NT2/D1 (cell line): ENCODE measurements at regions not wholly inside any gene's neighbourhood (a gene's known extent, or its start where the extent isn't known, plus 50 kb on each side); places are given as distances from the start of the nearest gene placed in this dataset.

ENCODE experiments used
- DNase-seq: peaks from one replicate; pipeline ENCODE4 v3.0.0-alpha.2; 2011; ENCODE audit warnings: low read depth, low spot score
- H3K27me3 ChIP-seq: 2 replicates; pipeline ENCODE4 v1.6.0; 2011; ENCODE audit warnings: mild to moderate bottlenecking; ENCODE audit not compliant: insufficient read length, insufficient read depth
- H3K36me3 ChIP-seq: 2 replicates; pipeline ENCODE4 v1.6.1; 2011; ENCODE audit warnings: mild to moderate bottlenecking, low read length, mixed read lengths; ENCODE audit not compliant: insufficient read depth, insufficient read length
- H3K4me1 ChIP-seq: 2 replicates; pipeline ENCODE4 v1.5.1; 2011; ENCODE audit not compliant: insufficient read depth, insufficient read length
- H3K4me3 ChIP-seq: 2 replicates; pipeline ENCODE4 v1.5.1; 2011; ENCODE audit warnings: low read depth; ENCODE audit not compliant: insufficient read length
- H3K9ac ChIP-seq: 2 replicates; pipeline ENCODE4 v1.6.0; 2011; ENCODE audit warnings: low read depth; ENCODE audit not compliant: insufficient read length
- H3K9me3 ChIP-seq: 2 replicates; pipeline ENCODE4 v1.5.1; 2011; ENCODE audit warnings: mild to moderate bottlenecking, low read length; ENCODE audit not compliant: insufficient read depth
- SUZ12 ChIP-seq: IDR thresholded peaks from 2 replicates; pipeline ENCODE4 v1.6.1; 2011; ENCODE audit not compliant: insufficient read length, insufficient read depth; ENCODE audit errors: extremely low read depth
- YY1 ChIP-seq: IDR thresholded peaks from 2 replicates; pipeline ENCODE4 v1.6.1; 2011; ENCODE audit not compliant: insufficient read length, insufficient read depth
- ZNF274 ChIP-seq: IDR thresholded peaks from 2 replicates; pipeline ENCODE4 v1.6.1; 2011; ENCODE audit warnings: mild to moderate bottlenecking, low read depth, low read length

DNA sequence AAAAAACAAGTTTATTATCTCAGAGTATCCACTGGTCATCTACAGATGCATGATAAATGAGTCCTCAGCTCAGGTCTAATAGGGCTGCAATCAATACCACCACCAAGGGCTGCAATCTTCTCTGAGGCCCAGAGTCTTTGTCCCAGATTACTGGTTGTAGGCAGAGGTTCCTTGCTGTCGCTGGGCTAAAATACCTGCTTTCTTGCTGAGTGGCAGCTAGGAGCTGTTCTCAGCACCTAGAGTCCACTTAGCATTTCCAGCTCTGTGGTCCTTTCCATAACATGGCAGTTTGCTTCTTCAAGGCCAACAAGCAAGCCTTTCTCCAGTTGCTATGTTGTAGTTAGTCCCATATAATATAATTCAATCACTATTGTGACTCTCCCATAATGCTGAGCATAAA, 351.3 kb downstream of the SLITRK1 start:
- no peaks in the 10 kb centered on the region for H3K36me3 ChIP-seq
- DNase-seq, result no peak
- H3K4me1 ChIP-seq, result no peaks in the 10 kb centered on the region
- no peaks in the 10 kb centered on the region for H3K27me3 ChIP-seq
- TF ChIP-seq ZNF274 (no peak), YY1 (no peak), SUZ12 (no peak)
- no peaks in the 10 kb centered on the region for H3K9me3 ChIP-seq
- no peak overlapping the region for H3K4me3 ChIP-seq
- no peak overlapping the region for H3K9ac ChIP-seq

DNA sequence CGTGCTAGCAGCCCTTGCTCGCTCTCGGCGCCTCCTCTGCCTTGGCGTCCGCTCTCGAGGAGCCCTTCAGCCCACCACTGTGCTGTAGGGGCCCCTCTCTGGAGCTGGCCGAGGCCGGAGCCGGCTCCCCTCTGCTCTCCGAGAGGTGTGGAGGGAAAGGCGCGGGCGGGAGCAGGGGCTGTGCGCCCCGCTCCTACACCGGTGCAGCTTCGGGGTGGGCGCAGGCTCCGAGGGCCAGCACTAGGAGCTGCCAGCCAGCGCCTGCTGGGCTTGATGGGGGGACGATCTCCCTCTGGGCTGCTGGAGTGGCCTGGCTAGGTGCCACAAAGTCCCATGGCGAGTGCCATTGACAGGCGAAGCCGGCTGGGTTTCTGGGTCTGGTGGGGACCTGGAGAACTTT, 365.5 kb downstream of the SLITRK1 start:
- TF ChIP-seq ZNF274 (no peak), SUZ12 (no peak), YY1 (no peak)
- Histone ChIP-seq H3K4me1 (no peaks in the 10 kb centered on the region), H3K27me3 (no peaks in the 10 kb centered on the region)

DNA sequence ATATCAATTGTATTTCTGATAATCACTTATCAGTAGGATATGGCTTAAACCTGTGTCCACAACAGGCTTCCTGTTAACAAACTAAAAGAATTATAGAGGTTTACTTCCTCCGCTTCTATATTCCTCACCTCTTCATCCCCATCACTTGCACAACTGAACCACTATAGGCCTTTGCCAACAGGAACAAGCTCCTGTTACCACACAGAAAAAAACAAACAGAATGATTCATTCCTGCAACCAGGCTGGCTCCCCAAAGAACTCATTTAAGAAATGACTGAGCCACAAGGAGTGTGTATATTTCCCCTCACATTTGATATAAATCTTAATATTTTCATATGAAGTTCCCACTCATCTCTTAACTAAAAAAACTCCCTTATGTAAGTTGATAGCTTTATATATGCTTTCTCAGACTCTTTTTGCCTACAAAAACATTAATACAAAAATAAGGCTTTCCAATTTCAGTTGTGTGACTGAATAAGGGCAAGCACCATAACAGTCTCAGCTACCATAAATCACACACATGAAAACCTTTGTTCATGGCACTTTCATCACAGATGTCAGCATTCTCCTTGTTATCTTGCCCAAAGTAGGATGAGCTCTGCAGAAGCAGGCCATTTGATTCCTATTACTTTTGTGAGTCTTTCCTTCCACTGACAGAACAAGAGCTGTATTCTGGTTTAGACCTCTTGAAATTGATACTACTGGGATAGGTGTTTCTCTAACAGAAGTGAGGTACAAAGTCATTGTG, 366.8 kb downstream of the SLITRK1 start:
- Histone ChIP-seq H3K27me3 (no peaks in the 10 kb centered on the region), H3K4me1 (no peaks in the 10 kb centered on the region), H3K36me3 (no peaks in the 10 kb centered on the region), H3K9me3 (no peaks in the 10 kb centered on the region), H3K4me3 (no peak overlapping the region), H3K9ac (no peak overlapping the region)
- DNase-seq, result no peak
- TF ChIP-seq YY1 (no peak), ZNF274 (no peak), SUZ12 (no peak)

More for the DNA sequence above, 365.5 kb downstream of the SLITRK1 start:
- no peak for DNase-seq
- no peak overlapping the region for H3K9ac ChIP-seq
- H3K36me3 ChIP-seq, result no peaks in the 10 kb centered on the region
- H3K9me3 ChIP-seq, result no peaks in the 10 kb centered on the region
- no peak overlapping the region for H3K4me3 ChIP-seq

DNA sequence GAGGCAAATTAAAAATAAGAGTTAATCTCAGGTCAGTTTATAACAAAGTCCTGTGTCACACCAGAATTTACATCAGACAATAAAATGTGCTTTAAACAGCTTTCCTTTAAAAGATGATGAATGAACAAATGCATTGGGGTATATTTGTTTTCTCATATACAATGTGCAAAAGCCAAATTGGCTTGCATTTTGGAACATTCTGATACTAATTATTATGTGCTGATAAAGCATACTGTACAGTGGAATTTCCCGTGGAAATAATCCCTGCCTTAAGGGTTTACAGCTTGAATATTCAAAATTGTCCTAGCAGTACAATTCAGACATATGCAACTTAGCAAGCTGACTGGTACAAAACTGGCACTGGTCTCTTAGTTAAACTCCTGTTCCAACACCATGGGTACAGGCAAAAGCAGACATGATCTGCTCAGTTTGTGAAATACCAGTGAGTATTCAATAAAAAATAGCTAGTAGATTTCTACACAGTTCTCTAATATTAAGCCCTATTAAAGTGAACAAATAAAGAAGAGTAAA, 373.4 kb downstream of the SLITRK1 start:
- no peak for TF ChIP-seq YY1
- H3K4me1 ChIP-seq, result no peaks in the 10 kb centered on the region
- no peak for DNase-seq
- H3K36me3 ChIP-seq, result no peaks in the 10 kb centered on the region
- H3K9me3 ChIP-seq, result no peaks in the 10 kb centered on the region
- H3K4me3 ChIP-seq, result no peak overlapping the region
- H3K9ac ChIP-seq, result no peak overlapping the region
- no peaks in the 10 kb centered on the region for H3K27me3 ChIP-seq

DNA sequence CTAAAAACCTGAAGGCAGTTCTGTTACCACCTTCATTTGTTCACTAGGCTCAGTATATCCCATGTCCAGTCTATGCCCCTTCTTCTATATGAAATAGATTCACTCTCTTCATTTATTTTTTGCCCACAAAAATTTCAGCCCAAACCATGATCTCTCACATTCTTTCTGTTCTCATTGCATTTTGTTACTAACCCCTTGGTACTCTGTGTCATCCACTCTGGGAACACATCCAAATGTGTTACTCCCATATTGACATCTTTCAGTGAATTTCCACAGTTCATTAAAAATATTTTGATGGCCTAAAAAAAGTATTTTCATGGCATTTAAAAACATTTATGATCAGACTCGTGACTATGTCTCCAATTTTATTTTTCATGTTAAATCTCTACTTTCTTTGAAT, 378.9 kb downstream of the SLITRK1 start:
- no peak for TF ChIP-seq SUZ12
- TF ChIP-seq ZNF274, result no peak
- no peak for TF ChIP-seq YY1

DNA sequence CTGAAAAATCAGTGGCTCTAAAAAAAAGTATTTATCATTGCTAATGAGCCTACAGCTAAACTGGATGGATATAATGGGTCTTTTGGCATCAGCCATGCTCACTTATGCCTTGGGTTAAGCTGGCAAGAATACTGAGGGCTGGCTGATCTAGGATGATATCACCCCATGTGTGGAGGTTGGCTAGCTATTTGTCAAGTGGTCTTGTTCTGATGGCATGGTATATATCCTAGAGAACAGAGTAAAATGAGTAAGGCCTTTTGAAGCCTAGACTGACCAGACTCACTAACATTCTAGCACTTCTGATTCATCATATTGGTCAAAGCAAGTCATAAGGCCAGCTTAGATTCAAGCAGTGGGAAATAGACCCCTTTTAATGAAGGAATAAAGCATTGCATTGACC, 383.0 kb downstream of the SLITRK1 start:
- Histone ChIP-seq H3K9me3 (no peaks in the 10 kb centered on the region), H3K9ac (no peak overlapping the region), H3K36me3 (no peaks in the 10 kb centered on the region), H3K4me3 (no peak overlapping the region), H3K27me3 (no peaks in the 10 kb centered on the region), H3K4me1 (no peaks in the 10 kb centered on the region)
- DNase-seq, result no peak
- TF ChIP-seq YY1, result no peak
- no peak for TF ChIP-seq ZNF274
- no peak for TF ChIP-seq SUZ12

More for the DNA sequence above, 378.9 kb downstream of the SLITRK1 start:
- no peak for DNase-seq
- H3K9me3 ChIP-seq, result no peaks in the 10 kb centered on the region
- H3K27me3 ChIP-seq, result no peaks in the 10 kb centered on the region
- H3K9ac ChIP-seq, result no peak overlapping the region
- no peak overlapping the region for H3K4me3 ChIP-seq
- H3K36me3 ChIP-seq, result no peaks in the 10 kb centered on the region
- H3K4me1 ChIP-seq, result no peaks in the 10 kb centered on the region

DNA sequence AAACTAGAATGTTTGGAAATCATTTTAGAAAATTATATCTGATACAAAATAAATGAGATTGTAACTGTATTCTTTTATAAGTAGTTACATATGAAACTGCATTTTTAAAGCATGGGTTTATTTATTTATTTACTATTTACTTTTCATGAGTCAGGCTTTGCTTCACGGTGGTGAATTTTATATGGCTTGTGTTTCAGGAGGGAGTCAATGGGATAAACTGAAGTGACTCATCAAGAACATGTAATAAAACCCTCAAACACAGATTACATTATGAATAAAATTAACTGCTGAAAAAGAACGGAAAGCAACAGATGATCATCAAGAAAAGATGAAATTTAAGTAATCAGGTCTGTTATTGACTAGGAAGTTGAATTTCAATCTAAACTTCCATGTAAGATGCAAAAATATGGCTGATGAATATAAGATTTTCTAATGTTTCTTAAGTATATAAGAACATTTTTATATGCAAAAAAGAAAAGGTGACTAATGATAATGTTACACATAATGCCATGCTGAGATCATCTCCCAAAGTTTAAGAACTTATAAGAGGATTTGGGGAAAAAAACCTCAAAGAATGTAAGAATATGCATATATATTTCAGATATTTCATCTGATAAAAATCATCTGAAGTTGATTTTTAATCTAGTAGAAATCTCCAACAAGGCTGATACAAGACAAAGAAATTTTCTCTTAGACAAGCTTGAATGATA, 383.6 kb downstream of the SLITRK1 start:
- H3K9ac ChIP-seq, result no peak overlapping the region
- no peaks in the 10 kb centered on the region for H3K4me1 ChIP-seq
- no peaks in the 10 kb centered on the region for H3K9me3 ChIP-seq
- H3K36me3 ChIP-seq, result no peaks in the 10 kb centered on the region
- TF ChIP-seq SUZ12, result no peak
- no peaks in the 10 kb centered on the region for H3K27me3 ChIP-seq
- no peak for DNase-seq
- no peak overlapping the region for H3K4me3 ChIP-seq
